ENCODE measurements at regions not wholly inside any gene's neighbourhood (a gene's known extent, or its start where the extent isn't known, plus 50 kb on each side); places are given as distances from the start of the nearest gene placed in this dataset.
"Not testable (repeated sequence)": the region's sequence is repeated elsewhere in the genome, so short reads cannot be mapped to it uniquely, and the experiment has no call there.

DNA sequence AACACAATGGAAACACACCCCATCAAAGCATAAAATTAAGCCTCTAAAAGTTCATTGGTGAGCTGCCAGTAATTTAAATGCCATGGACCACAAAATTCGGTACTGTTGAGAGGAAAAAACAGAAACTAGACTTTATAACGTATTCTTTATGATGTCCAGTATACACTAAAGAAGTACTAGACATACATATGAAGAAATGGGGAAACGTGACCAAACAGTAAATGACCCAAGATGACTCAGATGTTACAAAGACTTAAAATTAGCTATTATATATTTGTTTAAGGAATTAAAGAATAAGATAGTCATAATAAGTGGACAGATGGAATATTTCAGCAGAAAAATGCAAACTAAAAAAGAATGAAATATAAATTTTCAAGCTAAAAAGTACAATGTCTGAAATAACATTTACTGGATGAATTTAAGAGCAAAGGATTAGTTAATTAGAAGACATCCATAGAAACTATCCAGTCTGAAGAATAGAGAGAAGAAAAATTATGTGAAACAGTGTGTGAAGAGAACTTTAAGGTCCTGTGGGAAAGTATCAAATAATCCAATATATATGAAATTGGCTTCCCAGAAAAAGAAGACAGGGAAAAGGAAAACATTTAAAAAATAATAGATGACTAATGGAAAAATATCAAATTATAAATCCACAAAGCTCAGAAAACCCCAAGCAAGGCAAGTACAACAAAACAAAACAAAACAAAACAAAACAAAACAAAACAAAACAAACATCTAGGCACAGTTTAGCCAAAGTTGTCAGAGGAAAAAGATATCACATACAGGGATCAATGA, 69.4 kb downstream of the SAMD9 start:
- DNase-seq, result no peak

- no peak for DNase-seq
Observed at GRCh38 chr7:93047514-93048099, 70.2 kb downstream of the SAMD9 start.

GRCh38 chr7:93046641-93047040, 71.1 kb downstream of the SAMD9 start:
- no peak for DNase-seq

GRCh38 chr7:93044147-93044810, 73.5 kb downstream of the SAMD9 start:
- no peak for DNase-seq

DNA sequence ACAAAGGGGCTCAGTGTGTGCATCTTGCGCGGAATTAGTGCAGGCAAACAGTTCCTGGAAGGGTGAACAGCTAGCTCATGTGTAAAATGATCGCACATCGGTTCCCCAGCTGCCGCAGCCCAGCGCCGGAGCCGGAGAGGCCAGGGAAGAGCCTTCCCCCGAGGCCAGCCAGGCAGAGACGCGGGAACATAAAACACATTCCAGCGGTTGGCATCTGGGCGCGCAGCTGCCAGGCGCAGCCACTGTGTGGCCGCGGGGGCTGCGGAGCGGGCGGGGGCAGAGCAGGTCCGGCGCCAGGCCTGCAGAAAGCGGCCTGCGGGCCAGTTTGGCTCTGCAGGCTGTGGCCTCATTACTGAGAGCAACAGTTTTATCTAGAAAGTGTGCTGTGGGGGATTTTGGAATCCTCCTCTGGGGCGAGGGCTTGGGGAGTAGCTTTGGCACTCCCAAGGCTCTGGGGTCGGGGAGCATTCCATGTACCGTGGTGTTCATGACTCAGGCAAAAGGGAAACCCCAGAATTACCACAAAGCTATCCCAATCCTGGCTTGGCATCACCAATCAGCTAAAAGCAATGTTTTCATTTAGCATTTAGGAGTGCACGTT, 74.3 kb downstream of the SAMD9 start:
- DNase-seq, result no peak

- DNase-seq, result no peak
Observed at GRCh38 chr7:93040355-93040754, 77.4 kb downstream of the SAMD9 start.

- DNase-seq, result no peak
Observed at GRCh38 chr7:93039786-93040185, 78.0 kb downstream of the SAMD9 start.

DNA sequence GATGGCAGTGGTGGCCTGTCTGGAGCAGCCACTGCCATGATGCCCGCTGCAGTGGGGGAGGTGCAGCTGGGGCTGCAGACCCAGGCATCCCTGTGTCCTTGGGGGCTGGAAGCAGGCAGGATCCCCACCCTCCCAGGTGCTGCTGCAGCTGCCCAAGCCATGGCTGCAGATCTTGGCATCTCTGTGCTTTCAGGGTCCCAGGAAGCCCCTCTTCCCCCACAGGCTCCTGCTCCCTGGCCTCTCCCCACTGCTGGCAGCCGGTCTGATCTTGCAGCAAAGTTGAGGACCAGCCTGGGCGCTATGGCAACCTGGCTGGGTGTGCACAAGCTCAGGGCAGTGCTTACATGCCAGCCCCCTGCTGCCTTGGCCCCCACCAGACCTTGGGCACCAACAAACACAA, 78.5 kb downstream of the SAMD9 start:
- DNase-seq, result no peak

DNA sequence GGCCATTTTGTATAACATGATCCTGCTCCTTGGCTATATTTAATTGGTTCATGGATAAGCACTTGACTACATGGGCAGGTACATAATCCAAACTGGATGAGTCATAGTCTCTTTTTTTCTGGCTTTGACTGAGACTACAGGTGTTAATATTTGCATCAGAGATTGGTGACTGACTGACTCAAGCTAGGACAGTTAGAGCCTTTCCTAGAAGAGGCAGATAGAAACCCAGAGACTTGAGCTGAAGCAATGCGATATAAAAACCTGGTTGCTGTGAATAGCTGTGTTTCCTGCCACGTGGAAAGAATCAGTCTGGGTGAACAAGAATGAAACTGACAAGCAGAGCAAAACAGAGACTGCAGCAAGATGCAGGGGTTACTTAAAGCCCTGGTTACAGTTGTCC, 81.0 kb downstream of the SAMD9 start:
- no peak for DNase-seq

- DNase-seq, result no peak
Observed at GRCh38 chr7:93036149-93036640, 81.6 kb downstream of the SAMD9 start.

GRCh38 chr7:93031795-93032194, 86.0 kb downstream of the SAMD9 start:
- no peak for DNase-seq

- DNase-seq, result no peak
Observed at GRCh38 chr7:93030605-93031225, 87.1 kb downstream of the SAMD9 start.

DNA sequence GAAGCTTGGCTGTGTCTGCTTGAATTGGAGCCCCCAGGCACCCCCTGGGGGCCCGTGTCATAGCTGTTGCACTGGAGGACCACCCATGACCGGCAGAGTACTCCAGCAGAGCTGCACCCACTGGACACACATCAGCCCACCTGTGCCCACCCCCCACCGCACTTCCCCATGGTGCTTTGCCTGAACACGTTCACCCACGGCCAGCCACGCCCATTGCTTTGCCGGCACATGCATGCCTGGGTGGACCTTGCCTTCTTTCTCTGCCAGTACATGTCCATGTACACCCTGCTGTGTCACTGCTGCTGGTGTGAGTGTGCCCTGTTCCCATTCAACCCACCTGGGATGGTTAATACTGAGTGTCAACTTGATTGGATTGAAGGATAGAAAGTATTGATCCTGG, 88.7 kb downstream of the SAMD9 start:
- DNase-seq, result no peak

DNA sequence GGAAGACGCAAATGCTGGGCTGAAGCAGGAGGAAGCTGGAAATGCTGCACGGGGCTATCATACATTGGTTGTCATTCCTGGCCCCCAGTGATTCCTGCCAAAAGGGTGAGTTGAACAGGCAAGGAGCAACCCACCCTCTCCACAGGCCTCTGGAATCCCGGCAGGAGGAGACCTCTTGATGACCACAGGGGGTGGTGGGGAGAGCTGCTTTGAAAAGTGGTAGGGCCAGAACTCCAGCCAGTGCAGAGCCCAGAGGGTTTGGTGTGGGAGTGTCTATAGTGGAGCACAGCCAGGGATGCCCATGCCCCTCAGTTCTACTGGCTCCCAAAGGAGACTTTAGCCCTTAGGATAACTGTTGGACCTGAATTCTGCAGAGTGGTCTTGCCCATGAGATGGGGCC, 89.2 kb downstream of the SAMD9 start:
- no peak for DNase-seq

DNA sequence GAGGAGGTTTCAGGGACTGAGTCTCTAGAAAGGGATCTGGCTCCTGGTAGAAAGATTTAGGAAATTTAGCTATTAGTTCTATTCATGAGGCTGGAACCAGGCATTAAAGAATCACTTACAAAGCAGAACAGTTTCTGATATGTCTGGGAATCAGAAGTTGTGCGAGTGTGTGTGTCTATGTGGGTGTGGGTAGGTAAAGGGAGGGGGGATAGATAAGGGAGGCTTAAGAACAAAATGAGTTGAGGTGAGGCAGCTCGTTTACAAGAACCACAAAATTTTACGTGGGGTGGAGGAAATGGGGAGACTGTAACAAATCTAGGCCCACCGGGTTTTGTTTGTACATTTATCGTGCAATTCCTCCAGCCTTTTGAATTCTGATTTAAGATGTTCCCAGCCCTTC, 90.7 kb downstream of the SAMD9 start:
- no peak for DNase-seq

GRCh38 chr7:93026425-93026824, 91.4 kb downstream of the SAMD9 start:
- DNase-seq, result no peak

DNA sequence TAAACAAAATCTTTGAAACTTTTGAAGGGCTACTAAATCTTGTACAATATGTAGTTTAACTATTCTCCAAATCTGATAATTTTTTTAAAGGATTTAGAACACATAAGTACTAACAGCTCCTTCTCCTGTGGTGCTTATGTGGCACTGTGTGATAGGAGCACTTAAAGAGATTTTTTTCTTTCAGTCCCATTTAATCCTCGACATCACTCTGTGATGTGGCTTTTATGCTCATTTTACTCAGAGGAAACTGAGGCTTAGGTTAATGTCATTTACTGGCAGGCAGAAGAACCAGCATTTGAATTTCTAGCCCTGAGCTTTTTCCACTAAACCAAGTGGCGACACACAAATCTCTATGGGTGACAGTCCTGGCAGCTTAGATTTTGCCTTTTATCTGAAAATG, 92.4 kb downstream of the SAMD9 start:
- DNase-seq, result no peak

DNA sequence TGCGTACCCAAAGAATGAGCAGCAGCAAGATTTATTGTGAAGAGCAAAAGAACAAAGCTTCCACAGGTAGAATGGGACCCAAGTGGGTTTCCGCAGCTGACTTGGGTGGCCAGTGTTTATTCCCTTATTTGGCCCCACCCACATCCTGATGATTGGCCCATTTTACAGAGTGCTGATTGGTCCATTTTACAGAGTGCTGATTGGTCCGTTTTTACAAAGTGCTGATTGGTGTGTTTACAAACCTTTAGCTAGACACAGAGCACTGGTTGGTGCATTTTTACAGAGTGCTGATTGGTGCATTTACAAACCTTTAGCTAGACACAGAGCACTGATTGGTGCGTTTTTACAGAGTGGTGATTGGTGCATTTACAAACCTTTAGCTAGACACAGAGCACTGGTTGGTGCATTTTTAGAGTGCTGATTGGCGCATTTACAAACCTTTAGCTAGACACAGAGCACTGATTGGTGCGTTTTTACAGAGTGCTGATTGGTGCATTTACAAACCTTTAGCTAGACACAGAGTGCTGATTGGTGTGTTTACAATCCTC, 94.8 kb downstream of the SAMD9 start:
- DNase-seq, result not testable (repeated sequence)

DNA sequence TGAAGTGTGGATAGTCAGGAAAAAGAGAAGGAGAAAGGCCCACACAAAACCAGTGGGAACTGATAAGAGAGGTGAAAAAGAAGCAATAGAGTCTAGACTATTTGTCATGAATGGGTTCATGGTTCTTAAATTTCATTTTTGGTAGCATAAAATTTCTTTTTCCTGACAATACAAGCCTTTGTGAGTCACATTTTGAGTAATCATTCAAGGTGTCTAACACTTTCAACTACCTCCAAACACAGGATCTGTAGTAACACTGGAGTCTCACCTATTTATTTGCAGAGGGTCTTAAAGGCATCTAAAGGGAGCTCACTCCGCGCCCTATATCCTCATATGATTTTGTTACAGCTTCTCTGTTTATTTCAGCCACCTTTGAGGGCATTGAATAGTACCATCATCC, 96.0 kb downstream of the SAMD9 start:
- DNase-seq, result no peak

DNA sequence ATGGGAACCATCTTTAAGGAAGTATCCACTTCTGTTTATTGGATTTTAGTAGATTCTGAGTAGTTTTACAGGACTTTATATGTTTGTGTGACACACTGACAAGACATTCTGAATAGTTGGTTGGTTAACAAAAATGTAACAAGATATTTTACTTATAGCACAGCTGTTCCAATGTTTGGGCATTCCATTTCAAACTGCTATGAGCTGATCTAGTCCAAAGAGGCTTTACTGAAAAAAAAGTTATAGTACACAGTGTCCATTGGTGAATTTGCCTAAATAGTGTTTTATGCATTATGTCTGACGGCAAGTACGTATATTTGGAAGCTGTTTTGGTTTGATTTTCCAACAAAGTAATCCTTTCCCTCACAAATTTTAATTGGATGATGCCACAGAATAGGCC, 99.1 kb downstream of the SAMD9 start:
- no peak for DNase-seq

GRCh38 chr7:93016681-93017381, 100.9 kb downstream of the SAMD9 start:
- DNase-seq, result no peak

DNA sequence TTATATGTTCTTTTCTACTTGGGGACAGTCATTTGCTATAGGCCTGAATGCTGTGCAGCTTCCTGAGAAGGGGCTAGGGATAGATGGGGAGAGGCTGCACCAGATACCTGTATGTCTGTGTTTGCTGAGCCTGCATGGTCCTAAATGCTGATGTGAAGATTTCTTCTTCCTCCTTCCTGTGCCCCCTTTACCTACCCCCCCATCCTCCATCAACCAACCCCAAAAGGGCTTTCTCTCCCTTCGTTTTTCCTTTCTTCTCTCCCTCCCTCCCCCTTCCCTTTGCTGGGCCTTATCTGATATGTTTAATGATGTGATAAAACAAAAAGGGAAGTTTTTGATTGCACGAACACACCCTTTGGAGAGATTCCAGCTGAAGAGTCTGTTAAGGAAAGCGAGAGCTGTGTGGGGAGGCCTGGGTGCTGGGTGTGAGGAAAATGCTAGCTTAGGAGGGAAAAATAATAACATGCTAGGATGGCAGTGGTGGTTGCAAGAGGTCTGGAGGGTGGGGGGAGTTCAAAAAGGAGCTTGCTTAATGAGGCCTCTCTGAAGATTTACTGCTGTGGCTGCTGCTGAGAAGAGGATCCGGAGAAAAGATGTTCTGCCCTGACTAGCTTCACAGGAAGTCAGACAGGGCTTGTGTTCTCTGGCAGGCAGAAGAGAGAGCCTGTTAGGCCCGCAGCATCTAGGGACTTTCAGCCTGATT, 101.8 kb downstream of the SAMD9 start:
- no peak for DNase-seq

All from NCI-H2171 (cell line).